ENCODE measurements at regions not wholly inside any gene's neighbourhood (a gene's known extent, or its start where the extent isn't known, plus 50 kb on each side); places are given as distances from the start of the nearest gene placed in this dataset.

DNA sequence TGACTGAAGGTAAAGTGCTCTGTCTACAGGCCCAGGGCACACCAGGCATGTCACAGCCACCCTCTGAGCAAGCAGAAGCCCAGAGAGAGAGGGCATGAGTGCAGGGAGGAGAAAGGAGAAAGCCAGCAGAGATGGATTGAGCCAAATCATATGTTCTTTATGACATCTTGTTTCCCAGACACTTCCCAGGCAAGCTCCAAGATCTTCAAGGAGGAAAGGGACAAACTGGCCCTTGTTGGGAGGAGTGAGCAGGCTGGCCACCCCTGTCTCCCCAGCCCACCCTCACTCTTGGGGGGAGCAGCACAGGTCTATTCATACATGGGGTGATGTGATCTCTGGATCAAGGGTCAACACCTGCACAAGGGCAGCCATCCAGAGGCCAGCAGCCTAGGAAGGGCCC is 298.8 kb downstream of the UQCRFS1 start:
- no peak for DNase-seq (ENCODE audit: low read depth)
- TF ChIP-seq, protein P1, sequence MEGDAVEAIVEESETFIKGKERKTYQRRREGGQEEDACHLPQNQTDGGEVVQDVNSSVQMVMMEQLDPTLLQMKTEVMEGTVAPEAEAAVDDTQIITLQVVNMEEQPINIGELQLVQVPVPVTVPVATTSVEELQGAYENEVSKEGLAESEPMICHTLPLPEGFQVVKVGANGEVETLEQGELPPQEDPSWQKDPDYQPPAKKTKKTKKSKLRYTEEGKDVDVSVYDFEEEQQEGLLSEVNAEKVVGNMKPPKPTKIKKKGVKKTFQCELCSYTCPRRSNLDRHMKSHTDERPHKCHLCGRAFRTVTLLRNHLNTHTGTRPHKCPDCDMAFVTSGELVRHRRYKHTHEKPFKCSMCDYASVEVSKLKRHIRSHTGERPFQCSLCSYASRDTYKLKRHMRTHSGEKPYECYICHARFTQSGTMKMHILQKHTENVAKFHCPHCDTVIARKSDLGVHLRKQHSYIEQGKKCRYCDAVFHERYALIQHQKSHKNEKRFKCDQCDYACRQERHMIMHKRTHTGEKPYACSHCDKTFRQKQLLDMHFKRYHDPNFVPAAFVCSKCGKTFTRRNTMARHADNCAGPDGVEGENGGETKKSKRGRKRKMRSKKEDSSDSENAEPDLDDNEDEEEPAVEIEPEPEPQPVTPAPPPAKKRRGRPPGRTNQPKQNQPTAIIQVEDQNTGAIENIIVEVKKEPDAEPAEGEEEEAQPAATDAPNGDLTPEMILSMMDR (IDR thresholded peaks at IDR 0.05; ENCODE audit: control insufficient read depth, insufficient read depth, low read depth, low read length, missing control alignments) = no peak
- no peak overlapping the region for H3K4me3 ChIP-seq (ENCODE audit: control insufficient read depth, low read depth, low read length)

DNA sequence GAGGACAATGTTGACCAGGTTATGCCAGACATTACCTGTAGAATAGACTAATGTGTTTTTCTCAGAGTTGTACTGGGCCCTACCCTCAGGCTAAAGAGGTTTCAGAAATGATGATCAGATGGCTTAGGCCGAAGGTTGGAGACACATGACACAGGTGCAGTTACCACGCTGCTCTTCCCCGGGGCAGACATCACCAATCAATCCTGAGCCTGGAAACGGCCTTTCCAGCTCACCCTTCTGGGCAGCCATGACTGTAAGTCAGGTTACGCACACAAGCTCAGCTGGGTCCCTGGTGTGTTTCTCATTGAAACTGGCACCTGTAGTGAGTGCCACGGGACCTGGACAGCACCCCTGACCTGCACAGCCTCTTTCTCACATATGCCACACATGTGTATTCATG is 299.3 kb downstream of the UQCRFS1 start:
- H3K4me3 ChIP-seq (ENCODE audit: control insufficient read depth, low read depth, low read length) = no peak overlapping the region
- TF ChIP-seq, protein P1 (IDR thresholded peaks at IDR 0.05; ENCODE audit: control insufficient read depth, insufficient read depth, low read depth, low read length, missing control alignments) = no peak
- no peak for DNase-seq (ENCODE audit: low read depth)

DNA sequence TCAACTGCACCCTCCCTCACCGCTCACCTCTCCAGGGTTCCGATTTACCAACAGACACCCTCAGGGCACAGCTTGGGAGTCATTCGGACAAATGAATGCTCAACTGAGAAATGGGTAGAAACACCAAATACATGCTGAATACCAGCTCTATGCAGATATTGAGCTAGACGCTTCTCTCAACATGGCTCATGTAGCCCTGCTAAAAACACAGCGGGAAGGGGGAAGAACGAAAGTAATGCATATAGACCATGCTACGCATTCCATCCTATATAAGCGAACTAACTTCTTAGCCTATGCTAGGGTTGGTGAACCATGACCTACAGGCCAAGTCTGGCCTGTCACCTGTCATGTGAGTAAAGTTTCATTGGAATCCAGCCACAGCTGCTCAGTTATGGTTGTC is 304.0 kb downstream of the UQCRFS1 start:
- TF ChIP-seq, protein P1 (IDR thresholded peaks at IDR 0.05; ENCODE audit: control insufficient read depth, insufficient read depth, low read depth, low read length, missing control alignments) = no peak
- DNase-seq (ENCODE audit: low read depth) = no peak
- no peak overlapping the region for H3K4me3 ChIP-seq (ENCODE audit: control insufficient read depth, low read depth, low read length)

DNA sequence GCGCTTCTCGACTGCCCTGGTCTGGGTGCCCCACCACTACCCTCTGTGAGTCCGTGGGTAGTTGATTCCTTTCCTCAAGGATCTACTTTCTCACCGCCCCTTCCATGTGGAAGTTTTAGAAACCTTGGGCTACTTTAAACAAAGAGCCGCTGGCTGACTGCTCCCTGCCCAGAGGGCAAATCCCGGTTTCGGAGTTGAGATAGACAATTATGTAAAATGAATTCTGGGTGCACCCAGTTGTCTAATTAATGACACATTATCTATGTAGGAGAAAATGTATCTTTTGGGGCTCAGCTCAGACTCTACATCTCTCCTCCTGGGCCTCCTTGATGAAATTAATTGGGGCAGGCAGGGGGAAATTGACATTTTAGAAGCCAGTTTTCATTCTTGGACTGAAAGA is 305.4 kb downstream of the UQCRFS1 start:
- TF ChIP-seq, protein P1 (IDR thresholded peaks at IDR 0.05; ENCODE audit: control insufficient read depth, insufficient read depth, low read depth, low read length, missing control alignments) = no peak
- H3K4me3 ChIP-seq (ENCODE audit: control insufficient read depth, low read depth, low read length) = no peak overlapping the region
- no peak for DNase-seq (ENCODE audit: low read depth)

DNA sequence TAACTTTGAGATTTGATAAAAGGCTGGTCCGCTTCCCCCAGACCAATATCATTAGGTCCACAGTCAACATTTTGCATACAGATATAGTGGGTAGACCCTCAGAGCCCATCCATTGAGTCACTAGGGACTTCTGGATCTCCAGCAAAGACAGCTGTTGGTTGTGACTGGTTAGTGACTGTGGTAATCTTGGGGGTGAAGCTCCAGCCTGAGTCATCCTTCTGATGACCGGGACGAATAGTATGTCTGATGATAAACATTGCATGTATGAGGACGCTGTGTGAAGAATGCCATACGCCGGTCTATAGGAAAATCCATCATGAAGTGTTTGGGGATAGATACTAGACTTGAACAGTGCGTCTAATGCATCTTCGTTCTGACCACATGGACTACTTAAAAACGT is 307.0 kb downstream of the UQCRFS1 start:
- H3K4me3 ChIP-seq (ENCODE audit: control insufficient read depth, low read depth, low read length) = no peak overlapping the region
- TF ChIP-seq, protein P1 (IDR thresholded peaks at IDR 0.05; ENCODE audit: control insufficient read depth, insufficient read depth, low read depth, low read length, missing control alignments) = no peak
- DNase-seq (ENCODE audit: low read depth) = no peak

DNA sequence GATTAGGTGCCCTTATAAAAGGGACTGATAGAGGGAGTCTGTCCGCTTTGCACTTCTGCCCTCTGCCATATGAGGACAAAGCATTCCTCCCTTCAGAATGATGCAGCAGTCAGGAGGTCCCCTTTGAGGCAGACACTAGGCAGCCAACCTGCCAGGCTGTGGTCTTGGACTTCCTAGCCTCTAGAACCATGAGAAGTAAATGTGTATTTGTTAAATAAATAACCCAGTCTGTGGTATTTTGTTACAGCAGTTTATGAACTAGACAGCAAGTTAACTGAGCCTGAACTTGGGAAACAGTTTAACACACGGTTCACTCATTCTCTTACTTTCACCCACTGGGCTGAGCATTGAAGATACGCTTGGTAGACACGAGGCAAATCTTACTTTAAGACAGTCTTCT is 313.2 kb downstream of the UQCRFS1 start:
- no peak for DNase-seq (ENCODE audit: low read depth)
- no peak overlapping the region for H3K4me3 ChIP-seq (ENCODE audit: control insufficient read depth, low read depth, low read length)
- TF ChIP-seq, protein P1 (IDR thresholded peaks at IDR 0.05; ENCODE audit: control insufficient read depth, insufficient read depth, low read depth, low read length, missing control alignments) = no peak

DNA sequence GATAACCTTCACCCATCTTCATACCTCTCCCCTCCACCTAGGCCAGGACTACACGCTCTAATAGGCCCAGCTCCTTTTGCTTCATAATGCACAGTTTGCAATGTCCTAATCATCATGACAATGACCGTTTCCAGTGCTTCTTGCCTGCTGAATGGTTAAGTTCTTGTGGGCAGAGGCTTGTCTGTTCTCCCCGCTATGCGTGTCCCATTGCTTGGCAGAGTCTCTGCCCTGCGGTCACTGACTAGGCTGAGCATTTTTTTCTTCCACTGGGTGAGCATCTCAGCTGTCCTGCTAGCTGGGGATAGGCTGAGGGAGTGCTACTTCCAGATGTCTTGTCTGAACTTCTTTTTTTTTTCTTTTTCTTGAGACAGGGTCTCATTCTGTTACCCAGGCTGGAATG is 314.7 kb downstream of the UQCRFS1 start:
- DNase-seq (ENCODE audit: low read depth) = no peak
- no peak overlapping the region for H3K4me3 ChIP-seq (ENCODE audit: control insufficient read depth, low read depth, low read length)
- TF ChIP-seq, protein P1 (IDR thresholded peaks at IDR 0.05; ENCODE audit: control insufficient read depth, insufficient read depth, low read depth, low read length, missing control alignments) = no peak
